Heart left ventricle (tissue), 16 donors: ENCODE measurements at regions not wholly inside any gene's neighbourhood (a gene's known extent, or its start where the extent isn't known, plus 50 kb on each side); places are given as distances from the start of the nearest gene placed in this dataset.

ENCODE experiments used
- ATAC-seq, 4 donors: fragments of 200-7000 bp; cut with Tn5 transposase; one replicate each; pipeline ENCODE4 v1.9.1; 2020 to 2022; ENCODE audit warnings: moderate library complexity in 4 of 4, mild to moderate bottlenecking in 3 of 4, moderate number of reproducible peaks in 1 of 4
- DNase-seq, 5 donors: peaks; one replicate each; pipeline ENCODE4 v3.0.0-alpha.2; 2020
- H3K27ac ChIP-seq, 12 donors: fragments of 200-600 bp; sonication (generic) in 4 of 12; one replicate each; pipeline versions ENCODE4 v1.5.0 to v1.8.0; 2016 to 2022; ENCODE audit warnings: mild to moderate bottlenecking in 2 of 12
- H3K27me3 ChIP-seq, 9 donors: fragments of 200-600 bp; sonication (generic) in 2 of 9; one replicate each; pipeline versions ENCODE4 v1.5.1 to v1.8.0; 2016 to 2022; ENCODE audit warnings: mild to moderate bottlenecking in 3 of 9
- H3K36me3 ChIP-seq, 9 donors: fragments of 200-600 bp; sonication (generic) in 2 of 9; one replicate each; pipeline versions ENCODE4 v1.5.0 to v1.8.0; 2018 to 2022; ENCODE audit warnings: mild to moderate bottlenecking in 2 of 9
- H3K4me1 ChIP-seq, 12 donors: fragments of 200-600 bp; sonication (generic) in 4 of 12; one replicate each; pipeline versions ENCODE4 v1.5.0 to v1.8.0; 2016 to 2022; ENCODE audit warnings: mild to moderate bottlenecking in 3 of 12
- H3K4me3 ChIP-seq, 12 donors: fragments of 200-600 bp; sonication (generic) in 4 of 12; one replicate each; pipeline versions ENCODE4 v1.5.0 to v1.8.0; 2017 to 2022; ENCODE audit warnings: mild to moderate bottlenecking in 9 of 12, moderate library complexity in 4 of 12
- H3K9me3 ChIP-seq, 12 donors: fragments of 200-600 bp; sonication (generic) in 4 of 12; one replicate each; pipeline versions ENCODE4 v1.5.0 to v1.8.0; 2016 to 2022; ENCODE audit warnings: mild to moderate bottlenecking in 1 of 12
- CTCF ChIP-seq, 12 donors: fragments of 200-600 bp; sonication (generic) in 4 of 12; IDR thresholded peaks; one replicate each; pipeline versions ENCODE4 v1.5.0 to v1.8.0; 2018 to 2022; ENCODE audit warnings: antibody characterized with exemption in 12 of 12, mild to moderate bottlenecking in 5 of 12
- POLR2A ChIP-seq, 2 donors: fragments of 450-650 bp; IDR thresholded peaks; one replicate each; pipeline ENCODE4 v1.6.1; 2017; ENCODE audit warnings: antibody characterized with exemption in 2 of 2, mild to moderate bottlenecking in 2 of 2, moderate library complexity in 2 of 2
- WGBS, 4 donors: extraction: QIAGEN DNeasy Blood & Tissue Kit in 2 of 4; methylation state at CpG; one replicate each; pipeline versions ENCODE4 v1.1.5 to v1.1.7; 2013 to 2018; 5-methylcytosine and 5-hydroxymethylcytosine counted together
- intact Hi-C, 10 donors: fragments of 100-400 bp; cut with DNase I; formaldehyde crosslinking; loops; one replicate each; pipeline versions ENCODE4 v1.11.1 to v1.14.2; 2022
- donor health status: ischemic (EF 13 %, LVEDD 7.1; RV severe dilation, severe dysfunction).
- donor health status: healthy with polysubstance abuse.
- donor health status: DM: no; HTN: yes; CAD: no.
- donor health status: DM: no; HTN: no; CAD: no.
- donor health status: ischemic (EF 25% LVEDD 6.9; RV normal size, moderate dysfunction).
- donor health status: ischemic (EF 25% LVEDD 5.7; RV mildly dilated, moderate dysfunction).
- donor health status: healthy.
- donor health status: DM: yes; HTN: yes; CAD: no.
- donor health status: ischemic (EF 35%, LVEDD 5.7; RV mildly dilated, moderate dysfunction).
- donor health status: nonischemic (EF 11% LVEDD 7.7; RV severe dilation, severe dysfunction).
- donor health status: DM: yes; HTN: yes; CAD: no.
- donor health status: PGD.
- donor health status: ischemic (EF 29% LVEDD 5.4; RV normal size, mild dysfunction).
- donor health status: nonischemic (EF 23%, LVEDD 6.1; RV moderate dilation, normal function).

GRCh38 chrX:22340022-22340616 lies 67.4 kb downstream of the CBLL2 start:
- no peak overlapping the region for H3K4me3 ChIP-seq
- DNase-seq: no peak
- no peaks in the 10 kb centered on the region for H3K27me3 ChIP-seq
- no peak overlapping the region for H3K27ac ChIP-seq
- H3K36me3 ChIP-seq: no peaks in the 10 kb centered on the region
- H3K4me1 ChIP-seq: no peaks in the 10 kb centered on the region
- WGBS, 4 donors: 77 to 86% (median 82%) methylated on average over 5 of the region's 5 CpGs
- no peak for ATAC-seq
- no peak for TF ChIP-seq CTCF (IDR thresholded peaks at IDR 0.05)
- no peak for TF ChIP-seq POLR2A (IDR thresholded peaks at IDR 0.05)
- H3K9me3 ChIP-seq: peaks cover 0 to 5% (median 0%) of the 10 kb centered on the region in 12 donors
- intact Hi-C loops: no loop called here

GRCh38 chrX:22343192-22343591 lies 70.5 kb downstream of the CBLL2 start:
- TF ChIP-seq POLR2A (IDR thresholded peaks at IDR 0.05) (no peak), CTCF (IDR thresholded peaks at IDR 0.05) (no peak)
- H3K9me3 ChIP-seq: no peaks in the 10 kb centered on the region
- H3K4me3 ChIP-seq: no peak overlapping the region
- intact Hi-C loops: no loop called here
- DNase-seq (no peak), ATAC-seq (no peak)
- H3K27me3 ChIP-seq: no peaks in the 10 kb centered on the region
- H3K27ac ChIP-seq: no peak overlapping the region
- no peaks in the 10 kb centered on the region for H3K4me1 ChIP-seq
- H3K36me3 ChIP-seq: no peaks in the 10 kb centered on the region
- WGBS, 4 donors: 70 to 93% (median 80%) methylated on average over 8 of the region's 8 CpGs

- ATAC-seq (no peak), DNase-seq (no peak)
- intact Hi-C loops: no loop called here
- H3K4me1 ChIP-seq: no peaks in the 10 kb centered on the region
- H3K9me3 ChIP-seq: no peaks in the 10 kb centered on the region
- H3K4me3 ChIP-seq: no peak overlapping the region
- no peak overlapping the region for H3K27ac ChIP-seq
- WGBS, 4 donors: 55 to 92% (median 76%) methylated on average over 2 of the region's 2 CpGs
- no peaks in the 10 kb centered on the region for H3K36me3 ChIP-seq
- H3K27me3 ChIP-seq: no peaks in the 10 kb centered on the region
- TF ChIP-seq CTCF (IDR thresholded peaks at IDR 0.05) (no peak), POLR2A (IDR thresholded peaks at IDR 0.05) (no peak)
Observed at GRCh38 chrX:22345884-22346283, 73.2 kb downstream of the CBLL2 start.

DNA sequence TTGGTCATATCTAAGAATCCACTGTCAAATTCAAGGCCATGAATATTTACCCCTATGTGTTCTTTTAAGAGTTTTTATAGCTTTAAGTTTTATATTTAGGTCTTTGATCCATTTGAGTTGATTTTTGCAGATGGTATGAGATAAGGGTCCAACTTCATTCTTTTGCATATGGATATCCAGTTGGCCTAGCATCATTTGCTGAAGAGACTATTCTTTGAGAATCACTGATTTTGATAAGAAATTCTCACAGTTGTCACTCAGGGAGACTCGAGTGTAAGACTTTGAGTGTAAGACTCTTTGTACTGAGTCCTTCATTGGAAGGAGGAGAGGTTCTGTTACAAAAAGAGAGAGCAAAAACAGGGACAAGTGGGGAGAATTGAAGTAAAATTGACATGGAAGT lies 74.8 kb downstream of the CBLL2 start:
- H3K9me3 ChIP-seq: no peaks in the 10 kb centered on the region
- no peak overlapping the region for H3K27ac ChIP-seq
- H3K27me3 ChIP-seq: no peaks in the 10 kb centered on the region
- 33 to 85% (median 64%) methylated on average over 1 of the region's 1 CpG for WGBS, 4 donors
- no peaks in the 10 kb centered on the region for H3K36me3 ChIP-seq
- DNase-seq (no peak), ATAC-seq (no peak)
- no peak for TF ChIP-seq CTCF (IDR thresholded peaks at IDR 0.05)
- H3K4me3 ChIP-seq: no peak overlapping the region
- no peaks in the 10 kb centered on the region for H3K4me1 ChIP-seq
- intact Hi-C loops: no loop called here
